ENCODE measurements at regions not wholly inside any gene's neighbourhood (a gene's known extent, or its start where the extent isn't known, plus 50 kb on each side); places are given as distances from the start of the nearest gene placed in this dataset.

GRCh38 chr6:166870602-166871208 lies 85.6 kb downstream of the RNASET2 start:
- no peak for TF ChIP-seq CTCF (conservative IDR thresholded peaks at IDR 0.05; ENCODE audit: low read length)
- TF ChIP-seq EZH2phosphoT487 (IDR thresholded peaks at IDR 0.05; ENCODE audit: borderline replicate concordance, low read depth, low read length), result no peak
- no TSS peak for BruUV-seq (replicated peaks)
- Histone ChIP-seq H3K79me2 (ENCODE audit: insufficient read depth, low read depth, low read length) (no peaks in the 10 kb centered on the region), H3K4me2 (ENCODE audit: low read length) (no peak overlapping the region), H4K20me1 (ENCODE audit: insufficient read depth, low read length) (no peaks in the 10 kb centered on the region), H3K9me3 (ENCODE audit: low read length) (no peaks in the 10 kb centered on the region), H3K4me3 (ENCODE audit: low read depth, low read length, poor library complexity, severe bottlenecking) (no peak overlapping the region), H2AFZ (ENCODE audit: low read length) (no peak overlapping the region), H3K27ac (ENCODE audit: low read depth, low read length, poor library complexity, severe bottlenecking) (no peak overlapping the region), H3K36me3 (ENCODE audit: insufficient read depth, low read length) (no peaks in the 10 kb centered on the region), H3K4me1 (ENCODE audit: insufficient read depth, low read length, poor library complexity, severe bottlenecking) (no peaks in the 10 kb centered on the region), H3K9me2 (ENCODE audit: insufficient read depth, low read length) (no peaks in the 10 kb centered on the region)
- DNase-seq (ENCODE audit: low spot score), result no peak
- intact Hi-C loops (cut with micrococcal nuclease; ENCODE audit: unreplicated experiment), result no loop called here
- CTCF ChIA-PET (ENCODE audit: unreplicated experiment), result no interaction called here
- POLR2A ChIA-PET, result no interaction called here

- ChIA-PET POLR2A (interaction anchor here (0.8 to 1.3 kb wide), 3 partner anchors 16 to 89 kb away, joined by 3 to 6 read pairs (median 3); no protein-coding TSS in a partner anchor), CTCF (ENCODE audit: unreplicated experiment) (no interaction called here)
- H3K79me2 ChIP-seq (ENCODE audit: insufficient read depth, low read depth, low read length), result no peaks in the 10 kb centered on the region
- no TSS peak for BruUV-seq (replicated peaks)
- H4K20me1 ChIP-seq (ENCODE audit: insufficient read depth, low read length), result no peaks in the 10 kb centered on the region
- no peak for DNase-seq (ENCODE audit: low spot score)
- intact Hi-C loops (cut with micrococcal nuclease; ENCODE audit: unreplicated experiment), result no loop called here
- no peak overlapping the region for H3K4me3 ChIP-seq (ENCODE audit: low read depth, low read length, poor library complexity, severe bottlenecking)
- no peak overlapping the region for H3K27ac ChIP-seq (ENCODE audit: low read depth, low read length, poor library complexity, severe bottlenecking)
- H3K9me3 ChIP-seq (ENCODE audit: low read length), result no peaks in the 10 kb centered on the region
- no peaks in the 10 kb centered on the region for H3K4me1 ChIP-seq (ENCODE audit: insufficient read depth, low read length, poor library complexity, severe bottlenecking)
- TF ChIP-seq EZH2phosphoT487 (IDR thresholded peaks at IDR 0.05; ENCODE audit: borderline replicate concordance, low read depth, low read length), result no peak
- H2AFZ ChIP-seq (ENCODE audit: low read length), result no peak overlapping the region
- H3K4me2 ChIP-seq (ENCODE audit: low read length), result no peak overlapping the region
- no peaks in the 10 kb centered on the region for H3K9me2 ChIP-seq (ENCODE audit: insufficient read depth, low read length)
- no peaks in the 10 kb centered on the region for H3K36me3 ChIP-seq (ENCODE audit: insufficient read depth, low read length)
These were observed 89.3 kb downstream of the RNASET2 start for GRCh38 chr6:166866839-166867637.

- BruUV-seq (replicated peaks), result no TSS peak
- Histone ChIP-seq H3K4me2 (ENCODE audit: low read length) (no peak overlapping the region), H3K4me1 (ENCODE audit: insufficient read depth, low read length, poor library complexity, severe bottlenecking) (no peaks in the 10 kb centered on the region), H4K20me1 (ENCODE audit: insufficient read depth, low read length) (no peaks in the 10 kb centered on the region), H3K4me3 (ENCODE audit: low read depth, low read length, poor library complexity, severe bottlenecking) (no peak overlapping the region), H3K36me3 (ENCODE audit: insufficient read depth, low read length) (no peaks in the 10 kb centered on the region), H3K9me2 (ENCODE audit: insufficient read depth, low read length) (no peaks in the 10 kb centered on the region), H3K9me3 (ENCODE audit: low read length) (no peaks in the 10 kb centered on the region), H3K79me2 (ENCODE audit: insufficient read depth, low read depth, low read length) (no peaks in the 10 kb centered on the region), H2AFZ (ENCODE audit: low read length) (no peak overlapping the region), H3K27ac (ENCODE audit: low read depth, low read length, poor library complexity, severe bottlenecking) (no peak overlapping the region)
- TF ChIP-seq EZH2phosphoT487 (IDR thresholded peaks at IDR 0.05; ENCODE audit: borderline replicate concordance, low read depth, low read length) (no peak), CTCF (conservative IDR thresholded peaks at IDR 0.05; ENCODE audit: low read length) (no peak)
- intact Hi-C loops (cut with micrococcal nuclease; ENCODE audit: unreplicated experiment), result no loop called here
- no peak for DNase-seq (ENCODE audit: low spot score)
- CTCF ChIA-PET (ENCODE audit: unreplicated experiment), result no interaction called here
- POLR2A ChIA-PET, result no interaction called here
These were observed 92.0 kb downstream of the RNASET2 start for GRCh38 chr6:166864333-166864732.
